BLaER1 (cell line): ENCODE measurements at regions not wholly inside any gene's neighbourhood (a gene's known extent, or its start where the extent isn't known, plus 50 kb on each side); places are given as distances from the start of the nearest gene placed in this dataset.

Source experiments
- H3K27ac ChIP-seq: shearing (Covaris generic); formaldehyde crosslinking; 2 replicates; pipeline ENCODE4 v1.8.1; 2022
- H3K27me3 ChIP-seq: shearing (Covaris generic); formaldehyde crosslinking; 2 replicates; pipeline ENCODE4 v1.8.1; 2022
- H3K36me3 ChIP-seq: shearing (Covaris generic); formaldehyde crosslinking; 2 replicates; pipeline ENCODE4 v1.8.1; 2022
- H3K4me1 ChIP-seq: shearing (Covaris generic); formaldehyde crosslinking; 2 replicates; pipeline ENCODE4 v1.8.1; 2022
- H3K4me2 ChIP-seq: shearing (Covaris generic); formaldehyde crosslinking; 2 replicates; pipeline ENCODE4 v1.8.1; 2022
- H3K4me3 ChIP-seq: shearing (Covaris generic); formaldehyde crosslinking; 2 replicates; pipeline ENCODE4 v1.8.1; 2022
- H3K9ac ChIP-seq: shearing (Covaris generic); formaldehyde crosslinking; 2 replicates; pipeline ENCODE4 v1.8.1; 2022
- H3K9me3 ChIP-seq: shearing (Covaris generic); formaldehyde crosslinking; 2 replicates; pipeline ENCODE4 v1.8.1; 2022
- H4K20me1 ChIP-seq: shearing (Covaris generic); formaldehyde crosslinking; 2 replicates; pipeline ENCODE4 v1.8.1; 2022
- Cebpa-rat ChIP-seq: shearing (Covaris generic); IDR thresholded peaks from 2 replicates; pipeline ENCODE4 v1.8.1; 2022

- H3K9me3 ChIP-seq: no peaks in the 10 kb centered on the region
- H4K20me1 ChIP-seq: no peaks in the 10 kb centered on the region
- no peak overlapping the region for H3K27ac ChIP-seq
- H3K27me3 ChIP-seq: no peaks in the 10 kb centered on the region
- no peaks in the 10 kb centered on the region for H3K36me3 ChIP-seq
- no peak overlapping the region for H3K9ac ChIP-seq
- no peak for TF ChIP-seq Cebpa-rat
- no peaks in the 10 kb centered on the region for H3K4me1 ChIP-seq
- H3K4me2 ChIP-seq: no peak overlapping the region
- H3K4me3 ChIP-seq: no peak overlapping the region
These were observed 484.3 kb downstream of the LMO4 start for GRCh38 chr1:87812871-87813577.

DNA sequence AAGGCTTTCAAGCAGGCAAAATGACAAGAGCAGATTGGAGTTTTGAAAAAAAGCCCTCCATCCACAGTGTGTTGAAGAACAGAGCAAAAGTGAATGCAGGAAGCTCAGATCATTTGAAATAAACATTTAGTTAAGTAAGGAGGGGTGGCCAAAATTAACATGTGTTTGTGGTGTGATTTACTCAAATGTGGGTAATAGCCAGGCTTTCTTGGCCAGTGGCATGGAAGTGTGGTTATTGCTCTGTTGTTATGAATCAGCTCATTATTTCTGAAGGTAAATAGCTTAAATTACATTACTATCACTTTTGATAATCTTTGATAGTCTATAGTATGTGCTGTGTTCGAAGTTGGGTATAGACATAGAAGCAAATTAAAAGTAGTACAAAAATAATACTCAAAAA, 485.9 kb downstream of the LMO4 start:
- Histone ChIP-seq H3K4me3 (no peak overlapping the region), H3K9me3 (no peaks in the 10 kb centered on the region), H3K4me2 (no peak overlapping the region), H4K20me1 (no peaks in the 10 kb centered on the region), H3K4me1 (no peaks in the 10 kb centered on the region), H3K27ac (no peak overlapping the region), H3K9ac (no peak overlapping the region), H3K27me3 (no peaks in the 10 kb centered on the region), H3K36me3 (no peaks in the 10 kb centered on the region)
- TF ChIP-seq Cebpa-rat: no peak

- Histone ChIP-seq H4K20me1 (no peaks in the 10 kb centered on the region), H3K36me3 (no peaks in the 10 kb centered on the region), H3K9me3 (no peaks in the 10 kb centered on the region), H3K4me1 (no peaks in the 10 kb centered on the region), H3K27me3 (no peaks in the 10 kb centered on the region), H3K9ac (no peak overlapping the region), H3K27ac (no peak overlapping the region), H3K4me3 (no peak overlapping the region), H3K4me2 (no peak overlapping the region)
- no peak for TF ChIP-seq Cebpa-rat
These were observed 488.0 kb downstream of the LMO4 start for GRCh38 chr1:87816646-87817045.

DNA sequence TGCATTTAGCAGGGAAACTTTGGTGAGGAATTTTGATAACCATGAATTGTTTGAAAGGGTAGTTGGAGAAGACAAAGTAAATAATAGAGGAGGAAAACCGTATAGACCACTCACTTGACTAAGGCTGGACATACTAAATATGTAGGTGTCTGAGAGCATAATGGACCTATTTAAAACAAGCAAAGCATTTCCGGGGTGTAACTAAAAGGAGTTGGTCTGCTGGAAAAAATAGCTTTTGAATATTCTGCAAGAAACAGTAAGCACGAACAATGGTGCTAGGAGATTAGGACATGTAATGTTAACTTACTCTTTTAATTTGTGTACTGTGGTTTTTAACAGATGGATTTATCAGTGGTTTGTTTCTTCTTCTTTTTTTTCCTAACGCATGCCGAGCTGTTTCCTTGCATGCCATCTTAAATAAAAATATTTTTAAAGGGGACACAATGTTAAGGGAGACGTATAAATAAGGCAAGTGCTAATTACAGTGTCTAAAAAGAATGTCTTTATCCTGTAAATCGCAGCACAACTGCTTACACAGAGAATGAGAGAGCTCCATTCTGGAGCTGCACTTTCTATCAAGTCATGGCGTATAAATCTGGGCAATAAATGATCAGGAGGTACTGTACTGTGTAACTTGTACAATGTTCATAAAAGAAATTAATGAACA, 492.1 kb downstream of the LMO4 start:
- no peak overlapping the region for H3K4me2 ChIP-seq

GRCh38 chr1:87821335-87821697, 492.6 kb downstream of the LMO4 start:
- H3K4me1 ChIP-seq: no peaks in the 10 kb centered on the region
- no peak overlapping the region for H3K27ac ChIP-seq
- no peak for TF ChIP-seq Cebpa-rat
- H3K4me2 ChIP-seq: no peak overlapping the region
- no peak overlapping the region for H3K9ac ChIP-seq
- no peaks in the 10 kb centered on the region for H3K9me3 ChIP-seq
- H3K27me3 ChIP-seq: no peaks in the 10 kb centered on the region
- no peak overlapping the region for H3K4me3 ChIP-seq
- H3K36me3 ChIP-seq: no peaks in the 10 kb centered on the region
- no peaks in the 10 kb centered on the region for H4K20me1 ChIP-seq

More for the DNA sequence above, 492.1 kb downstream of the LMO4 start:
- Histone ChIP-seq H3K4me3 (no peak overlapping the region), H3K9me3 (no peaks in the 10 kb centered on the region), H3K9ac (no peak overlapping the region), H3K4me1 (no peaks in the 10 kb centered on the region), H3K36me3 (no peaks in the 10 kb centered on the region), H3K27me3 (no peaks in the 10 kb centered on the region), H4K20me1 (no peaks in the 10 kb centered on the region), H3K27ac (no peak overlapping the region)
- no peak for TF ChIP-seq Cebpa-rat

- Histone ChIP-seq H3K9ac (no peak overlapping the region), H3K4me1 (no peaks in the 10 kb centered on the region), H3K9me3 (no peaks in the 10 kb centered on the region), H3K4me2 (no peak overlapping the region), H3K36me3 (no peaks in the 10 kb centered on the region), H4K20me1 (no peaks in the 10 kb centered on the region), H3K27me3 (no peaks in the 10 kb centered on the region), H3K27ac (no peak overlapping the region), H3K4me3 (no peak overlapping the region)
- TF ChIP-seq Cebpa-rat: no peak
These were observed 498.1 kb downstream of the LMO4 start for GRCh38 chr1:87826681-87827251.

DNA sequence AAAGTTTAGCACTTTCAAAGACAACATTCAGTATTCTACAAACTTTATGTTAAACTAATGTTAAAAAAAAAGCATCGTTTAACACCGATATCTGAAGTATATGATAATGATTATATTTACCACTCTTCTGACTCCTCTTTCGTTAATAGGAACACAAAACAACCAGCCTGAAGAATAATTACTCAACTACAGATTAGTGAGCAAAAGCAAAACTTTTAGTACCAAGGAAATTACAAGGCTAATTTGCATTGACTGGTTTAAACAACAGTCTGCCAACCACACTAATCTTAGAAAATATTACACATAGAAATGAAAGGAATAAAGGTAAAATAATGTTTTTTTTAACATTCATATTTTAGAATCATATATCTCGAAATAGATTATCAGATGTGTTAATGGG, 500.7 kb downstream of the LMO4 start:
- no peak for TF ChIP-seq Cebpa-rat
- Histone ChIP-seq H3K4me1 (no peaks in the 10 kb centered on the region), H3K36me3 (no peaks in the 10 kb centered on the region), H3K27ac (no peak overlapping the region), H3K27me3 (no peaks in the 10 kb centered on the region), H3K4me2 (no peak overlapping the region), H3K9ac (no peak overlapping the region), H3K4me3 (no peak overlapping the region), H4K20me1 (no peaks in the 10 kb centered on the region), H3K9me3 (no peaks in the 10 kb centered on the region)

DNA sequence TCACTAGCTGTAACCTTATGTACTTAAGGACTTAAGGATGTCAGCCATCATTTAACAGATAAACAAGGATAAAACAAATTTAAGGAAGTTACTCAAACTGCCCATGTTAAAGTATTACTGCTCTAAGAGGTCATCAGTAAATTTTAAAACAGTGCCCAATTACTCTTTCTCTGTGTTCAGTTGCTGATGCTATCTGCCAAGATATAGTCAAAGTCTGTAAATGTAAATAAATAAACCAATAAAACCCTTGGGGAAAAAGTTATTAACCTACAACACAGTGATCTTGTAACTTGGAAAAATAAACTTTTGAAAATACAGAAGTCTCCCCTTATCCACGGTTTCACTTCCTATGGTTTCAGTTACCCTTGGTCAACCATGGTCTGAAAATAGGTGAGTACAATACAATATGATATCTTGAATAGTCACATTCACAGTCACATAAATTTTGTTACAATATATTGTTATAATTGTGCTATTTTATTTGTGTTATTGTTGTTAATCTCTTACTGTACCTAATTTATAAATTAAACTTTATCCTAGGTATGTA, 501.8 kb downstream of the LMO4 start:
- H3K4me1 ChIP-seq: no peaks in the 10 kb centered on the region
- H3K9ac ChIP-seq: no peak overlapping the region
- no peaks in the 10 kb centered on the region for H3K27me3 ChIP-seq
- no peaks in the 10 kb centered on the region for H3K36me3 ChIP-seq
- TF ChIP-seq Cebpa-rat: no peak
- H3K27ac ChIP-seq: no peak overlapping the region
- H3K4me2 ChIP-seq: no peak overlapping the region
- no peaks in the 10 kb centered on the region for H3K9me3 ChIP-seq
- no peaks in the 10 kb centered on the region for H4K20me1 ChIP-seq
- no peak overlapping the region for H3K4me3 ChIP-seq

- H3K27ac ChIP-seq: no peak overlapping the region
- no peak overlapping the region for H3K4me2 ChIP-seq
- H4K20me1 ChIP-seq: no peaks in the 10 kb centered on the region
These were observed 504.5 kb downstream of the LMO4 start for GRCh38 chr1:87833166-87833565.

GRCh38 chr1:87834151-87834550, 505.5 kb downstream of the LMO4 start:
- H3K36me3 ChIP-seq: no peaks in the 10 kb centered on the region
- no peak for TF ChIP-seq Cebpa-rat
- no peaks in the 10 kb centered on the region for H4K20me1 ChIP-seq
- no peak overlapping the region for H3K4me2 ChIP-seq
- no peaks in the 10 kb centered on the region for H3K4me1 ChIP-seq
- H3K4me3 ChIP-seq: no peak overlapping the region
- H3K27me3 ChIP-seq: no peaks in the 10 kb centered on the region
- no peak overlapping the region for H3K9ac ChIP-seq
- no peak overlapping the region for H3K27ac ChIP-seq
- no peaks in the 10 kb centered on the region for H3K9me3 ChIP-seq

More at GRCh38 chr1:87833166-87833565, 504.5 kb downstream of the LMO4 start:
- Histone ChIP-seq H3K27me3 (no peaks in the 10 kb centered on the region), H3K4me1 (no peaks in the 10 kb centered on the region), H3K4me3 (no peak overlapping the region), H3K9me3 (no peaks in the 10 kb centered on the region), H3K9ac (no peak overlapping the region), H3K36me3 (no peaks in the 10 kb centered on the region)
- no peak for TF ChIP-seq Cebpa-rat
